Peyer's patch (tissue), 4 donors: ENCODE measurements at regions not wholly inside any gene's neighbourhood (a gene's known extent, or its start where the extent isn't known, plus 50 kb on each side); places are given as distances from the start of the nearest gene placed in this dataset.

Source experiments
- POLR2A ChIP-seq, 2 donors: fragments of 450-650 bp; IDR thresholded peaks; one replicate each; pipeline ENCODE4 v1.5.1; 2017; ENCODE audit warnings: antibody characterized with exemption in 2 of 2, mild to moderate bottlenecking in 2 of 2, moderate library complexity in 2 of 2
- TF ChIP-seq, protein P1 (sequence below), 6 experiments: fragments of 450-650 bp in 4 of 6; fragments of 200-600 bp in 2 of 6; sonication (generic) in 1 of 6; IDR thresholded peaks; one replicate each; pipeline ENCODE4 v1.5.1; 2017 to 2019; ENCODE audit warnings: antibody characterized with exemption in 6 of 6, mild to moderate bottlenecking in 3 of 6, moderate library complexity in 1 of 6

DNA sequence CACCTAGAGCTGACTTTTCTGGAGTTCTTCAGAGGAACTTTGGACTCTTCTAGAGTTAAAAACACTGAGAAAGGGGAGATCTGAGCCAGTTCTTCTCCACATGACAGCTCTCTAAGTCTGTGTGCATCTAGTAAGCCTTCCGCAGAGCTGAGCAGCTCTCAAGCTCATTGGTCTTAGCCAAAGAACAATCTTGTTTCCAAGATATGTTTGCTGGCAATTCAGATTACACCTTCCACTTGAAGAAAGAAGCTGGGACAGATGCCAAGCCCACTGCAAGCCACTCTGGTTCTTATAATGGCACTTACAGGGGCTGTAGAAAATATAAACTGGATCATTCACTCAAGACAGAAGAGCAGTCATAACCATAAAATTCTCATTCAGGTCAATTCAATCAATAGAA, 134.1 kb upstream of the TOX3 start:
- TF ChIP-seq POLR2A (IDR thresholded peaks at IDR 0.05), result no peak
- TF ChIP-seq, protein P1, sequence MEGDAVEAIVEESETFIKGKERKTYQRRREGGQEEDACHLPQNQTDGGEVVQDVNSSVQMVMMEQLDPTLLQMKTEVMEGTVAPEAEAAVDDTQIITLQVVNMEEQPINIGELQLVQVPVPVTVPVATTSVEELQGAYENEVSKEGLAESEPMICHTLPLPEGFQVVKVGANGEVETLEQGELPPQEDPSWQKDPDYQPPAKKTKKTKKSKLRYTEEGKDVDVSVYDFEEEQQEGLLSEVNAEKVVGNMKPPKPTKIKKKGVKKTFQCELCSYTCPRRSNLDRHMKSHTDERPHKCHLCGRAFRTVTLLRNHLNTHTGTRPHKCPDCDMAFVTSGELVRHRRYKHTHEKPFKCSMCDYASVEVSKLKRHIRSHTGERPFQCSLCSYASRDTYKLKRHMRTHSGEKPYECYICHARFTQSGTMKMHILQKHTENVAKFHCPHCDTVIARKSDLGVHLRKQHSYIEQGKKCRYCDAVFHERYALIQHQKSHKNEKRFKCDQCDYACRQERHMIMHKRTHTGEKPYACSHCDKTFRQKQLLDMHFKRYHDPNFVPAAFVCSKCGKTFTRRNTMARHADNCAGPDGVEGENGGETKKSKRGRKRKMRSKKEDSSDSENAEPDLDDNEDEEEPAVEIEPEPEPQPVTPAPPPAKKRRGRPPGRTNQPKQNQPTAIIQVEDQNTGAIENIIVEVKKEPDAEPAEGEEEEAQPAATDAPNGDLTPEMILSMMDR (IDR thresholded peaks at IDR 0.05), result no peak
